ENCODE measurements at regions not wholly inside any gene's neighbourhood (a gene's known extent, or its start where the extent isn't known, plus 50 kb on each side); places are given as distances from the start of the nearest gene placed in this dataset.

DNA sequence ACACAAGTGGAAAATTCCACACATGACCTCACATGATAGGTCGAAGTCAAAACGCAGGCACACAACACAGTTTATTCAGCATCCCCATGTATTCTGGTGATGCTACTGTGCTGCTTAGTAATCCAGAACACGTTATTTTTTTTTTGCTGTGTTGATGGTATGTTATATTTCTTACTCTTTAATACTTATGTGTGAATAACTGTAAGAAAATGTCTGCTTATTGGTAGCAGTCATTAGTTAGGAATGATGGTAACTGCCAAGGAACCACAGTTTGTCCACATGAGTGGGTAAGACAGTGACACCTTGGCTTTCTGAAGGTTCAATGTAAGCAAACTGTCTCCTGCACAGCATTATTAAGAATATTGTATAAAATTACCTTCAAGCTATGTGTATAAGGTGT is 107.7 kb upstream of the DAPK1 start:
- TF ChIP-seq, protein P1, sequence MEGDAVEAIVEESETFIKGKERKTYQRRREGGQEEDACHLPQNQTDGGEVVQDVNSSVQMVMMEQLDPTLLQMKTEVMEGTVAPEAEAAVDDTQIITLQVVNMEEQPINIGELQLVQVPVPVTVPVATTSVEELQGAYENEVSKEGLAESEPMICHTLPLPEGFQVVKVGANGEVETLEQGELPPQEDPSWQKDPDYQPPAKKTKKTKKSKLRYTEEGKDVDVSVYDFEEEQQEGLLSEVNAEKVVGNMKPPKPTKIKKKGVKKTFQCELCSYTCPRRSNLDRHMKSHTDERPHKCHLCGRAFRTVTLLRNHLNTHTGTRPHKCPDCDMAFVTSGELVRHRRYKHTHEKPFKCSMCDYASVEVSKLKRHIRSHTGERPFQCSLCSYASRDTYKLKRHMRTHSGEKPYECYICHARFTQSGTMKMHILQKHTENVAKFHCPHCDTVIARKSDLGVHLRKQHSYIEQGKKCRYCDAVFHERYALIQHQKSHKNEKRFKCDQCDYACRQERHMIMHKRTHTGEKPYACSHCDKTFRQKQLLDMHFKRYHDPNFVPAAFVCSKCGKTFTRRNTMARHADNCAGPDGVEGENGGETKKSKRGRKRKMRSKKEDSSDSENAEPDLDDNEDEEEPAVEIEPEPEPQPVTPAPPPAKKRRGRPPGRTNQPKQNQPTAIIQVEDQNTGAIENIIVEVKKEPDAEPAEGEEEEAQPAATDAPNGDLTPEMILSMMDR (IDR thresholded peaks at IDR 0.05): no peak
- TF ChIP-seq POLR2A (IDR thresholded peaks at IDR 0.05) (no peak), POLR2AphosphoS5 (IDR thresholded peaks at IDR 0.05) (no peak)

All from stomach (tissue), 4 donors.